ENCODE measurements at regions not wholly inside any gene's neighbourhood (a gene's known extent, or its start where the extent isn't known, plus 50 kb on each side); places are given as distances from the start of the nearest gene placed in this dataset.

DNA sequence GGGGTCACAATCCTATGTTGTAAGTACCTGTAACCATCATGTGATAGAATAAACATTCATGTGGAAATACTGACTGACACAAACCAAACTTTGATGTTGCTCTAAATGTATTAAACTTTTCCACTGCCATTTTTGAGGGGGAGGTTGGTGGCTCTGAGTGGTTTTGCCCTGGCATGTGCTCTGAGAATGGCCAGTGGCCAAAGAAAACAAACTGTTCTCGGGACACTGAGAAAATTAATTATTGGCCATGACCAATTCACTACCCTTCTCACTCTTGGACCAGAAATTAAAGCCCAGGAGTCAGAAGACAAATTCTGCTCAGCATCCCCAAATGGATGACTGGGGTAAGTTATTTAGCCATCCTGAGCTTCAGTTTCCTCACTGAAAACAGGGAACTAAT, 195.9 kb downstream of the XPNPEP1 start:
- TF ChIP-seq, protein P1, sequence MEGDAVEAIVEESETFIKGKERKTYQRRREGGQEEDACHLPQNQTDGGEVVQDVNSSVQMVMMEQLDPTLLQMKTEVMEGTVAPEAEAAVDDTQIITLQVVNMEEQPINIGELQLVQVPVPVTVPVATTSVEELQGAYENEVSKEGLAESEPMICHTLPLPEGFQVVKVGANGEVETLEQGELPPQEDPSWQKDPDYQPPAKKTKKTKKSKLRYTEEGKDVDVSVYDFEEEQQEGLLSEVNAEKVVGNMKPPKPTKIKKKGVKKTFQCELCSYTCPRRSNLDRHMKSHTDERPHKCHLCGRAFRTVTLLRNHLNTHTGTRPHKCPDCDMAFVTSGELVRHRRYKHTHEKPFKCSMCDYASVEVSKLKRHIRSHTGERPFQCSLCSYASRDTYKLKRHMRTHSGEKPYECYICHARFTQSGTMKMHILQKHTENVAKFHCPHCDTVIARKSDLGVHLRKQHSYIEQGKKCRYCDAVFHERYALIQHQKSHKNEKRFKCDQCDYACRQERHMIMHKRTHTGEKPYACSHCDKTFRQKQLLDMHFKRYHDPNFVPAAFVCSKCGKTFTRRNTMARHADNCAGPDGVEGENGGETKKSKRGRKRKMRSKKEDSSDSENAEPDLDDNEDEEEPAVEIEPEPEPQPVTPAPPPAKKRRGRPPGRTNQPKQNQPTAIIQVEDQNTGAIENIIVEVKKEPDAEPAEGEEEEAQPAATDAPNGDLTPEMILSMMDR (IDR thresholded peaks at IDR 0.05; ENCODE audit: low read length) = no peak
- TF ChIP-seq EZH2 (IDR thresholded peaks at IDR 0.05; ENCODE audit: borderline replicate concordance, low read length) = no peak

All from OCI-LY1 (cell line).